Lung microvascular endothelial cell (primary cell): ENCODE measurements at regions not wholly inside any gene's neighbourhood (a gene's known extent, or its start where the extent isn't known, plus 50 kb on each side); places are given as distances from the start of the nearest gene placed in this dataset.
"Not testable (repeated sequence)": the region's sequence is repeated elsewhere in the genome, so short reads cannot be mapped to it uniquely, and the experiment has no call there.

Experiments
- DNase-seq, 2 donors: peaks; one replicate each; pipeline versions ENCODE4 v3.0.0 to v3.0.0-alpha.2; 2010; ENCODE audit warnings: low read depth in 2 of 2

GRCh38 chr14:34065690-34066391 lies 115.0 kb upstream of the EGLN3 start:
- DNase-seq: no peak

DNA sequence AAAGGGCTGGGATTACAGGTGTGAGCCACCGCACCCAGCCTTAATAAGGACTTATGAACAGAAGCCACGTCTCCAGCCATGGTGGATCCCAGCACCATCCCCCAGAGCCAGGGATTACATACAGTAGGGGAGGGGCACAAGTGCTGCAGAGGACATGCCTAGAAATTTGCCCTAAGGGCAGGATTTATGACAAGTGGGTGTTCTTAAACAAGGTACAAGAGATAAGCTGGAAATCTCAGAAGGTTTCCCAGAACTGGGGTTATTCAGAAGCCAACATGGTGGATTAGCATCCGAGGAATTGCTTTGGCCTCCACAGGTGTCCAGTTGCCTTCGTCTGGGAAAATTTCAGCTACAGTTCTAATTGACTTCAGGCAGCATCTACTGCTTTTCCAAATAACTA lies 114.4 kb upstream of the EGLN3 start:
- DNase-seq: no peak

DNA sequence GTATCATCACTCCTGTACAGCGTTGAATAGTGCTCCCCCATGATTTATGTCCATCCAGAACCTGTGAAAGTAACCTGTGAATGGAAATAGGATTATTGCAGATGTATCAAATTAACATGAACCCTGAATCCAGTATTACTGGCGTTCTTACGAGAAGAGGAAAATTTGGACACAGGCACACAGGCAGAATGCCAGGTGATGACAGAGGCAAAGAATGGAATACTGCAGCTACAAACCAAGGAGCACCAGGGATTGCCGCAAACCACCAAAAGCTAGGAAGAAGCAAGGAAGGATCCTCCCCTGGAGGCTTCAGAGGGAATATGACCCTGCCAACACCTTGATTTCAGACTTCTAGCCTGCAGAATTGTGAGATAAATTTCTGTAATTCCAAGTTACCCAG lies 113.5 kb upstream of the EGLN3 start:
- no peak for DNase-seq

- no peak for DNase-seq
These were observed 112.7 kb upstream of the EGLN3 start for GRCh38 chr14:34063470-34064164.

- DNase-seq: no peak
These were observed 112.2 kb upstream of the EGLN3 start for GRCh38 chr14:34063042-34063441.

DNA sequence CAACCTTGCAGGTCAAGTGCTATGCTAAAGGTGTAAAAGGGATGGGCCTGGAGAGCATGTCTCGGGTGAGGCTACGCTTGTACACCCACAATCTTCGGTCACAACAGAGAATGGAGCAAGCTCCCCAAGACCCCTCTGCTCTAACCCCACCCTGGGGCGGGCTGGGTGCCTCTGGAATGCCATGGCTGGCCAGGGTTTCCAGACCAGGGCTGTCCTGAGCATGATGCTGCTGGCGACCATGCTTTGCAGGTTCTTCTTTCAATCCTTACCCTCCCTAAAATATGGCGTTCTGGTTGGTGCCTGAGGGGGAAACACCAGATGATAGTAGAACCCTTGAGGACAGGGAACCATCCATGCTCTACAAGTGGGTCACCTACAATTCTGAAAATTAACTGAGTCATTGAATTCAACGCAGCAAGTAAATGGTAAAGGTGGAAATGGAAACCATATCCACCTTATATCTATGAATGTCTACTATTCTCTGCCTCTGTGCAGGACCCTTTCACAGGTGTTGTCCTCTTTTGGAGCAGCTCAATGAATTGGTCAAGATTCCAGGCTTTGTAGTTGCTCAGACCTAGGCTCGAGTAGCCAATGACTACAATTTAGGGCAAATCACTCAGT lies 111.6 kb upstream of the EGLN3 start:
- no peak for DNase-seq

DNA sequence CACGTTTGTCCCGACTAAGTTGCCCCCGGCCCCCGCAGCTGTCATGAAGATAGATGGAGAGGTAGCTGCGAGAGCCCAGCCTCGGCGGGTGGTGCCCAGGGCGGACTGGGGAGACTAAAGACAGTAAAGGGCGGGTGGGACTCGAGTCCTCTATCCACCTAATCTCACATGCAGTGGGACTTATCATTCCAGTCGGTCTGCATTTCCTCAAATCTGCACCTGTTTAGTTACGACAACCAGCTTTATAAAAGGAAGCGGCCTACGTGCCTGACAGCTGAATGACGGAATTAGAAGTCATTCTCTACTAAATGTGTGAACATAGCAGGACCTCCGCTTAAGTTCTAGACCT lies 109.8 kb upstream of the EGLN3 start:
- no peak for DNase-seq

- peak; percentile 70 to 82 for DNase-seq
These were observed 109.2 kb upstream of the EGLN3 start for GRCh38 chr14:34059925-34060650.

DNA sequence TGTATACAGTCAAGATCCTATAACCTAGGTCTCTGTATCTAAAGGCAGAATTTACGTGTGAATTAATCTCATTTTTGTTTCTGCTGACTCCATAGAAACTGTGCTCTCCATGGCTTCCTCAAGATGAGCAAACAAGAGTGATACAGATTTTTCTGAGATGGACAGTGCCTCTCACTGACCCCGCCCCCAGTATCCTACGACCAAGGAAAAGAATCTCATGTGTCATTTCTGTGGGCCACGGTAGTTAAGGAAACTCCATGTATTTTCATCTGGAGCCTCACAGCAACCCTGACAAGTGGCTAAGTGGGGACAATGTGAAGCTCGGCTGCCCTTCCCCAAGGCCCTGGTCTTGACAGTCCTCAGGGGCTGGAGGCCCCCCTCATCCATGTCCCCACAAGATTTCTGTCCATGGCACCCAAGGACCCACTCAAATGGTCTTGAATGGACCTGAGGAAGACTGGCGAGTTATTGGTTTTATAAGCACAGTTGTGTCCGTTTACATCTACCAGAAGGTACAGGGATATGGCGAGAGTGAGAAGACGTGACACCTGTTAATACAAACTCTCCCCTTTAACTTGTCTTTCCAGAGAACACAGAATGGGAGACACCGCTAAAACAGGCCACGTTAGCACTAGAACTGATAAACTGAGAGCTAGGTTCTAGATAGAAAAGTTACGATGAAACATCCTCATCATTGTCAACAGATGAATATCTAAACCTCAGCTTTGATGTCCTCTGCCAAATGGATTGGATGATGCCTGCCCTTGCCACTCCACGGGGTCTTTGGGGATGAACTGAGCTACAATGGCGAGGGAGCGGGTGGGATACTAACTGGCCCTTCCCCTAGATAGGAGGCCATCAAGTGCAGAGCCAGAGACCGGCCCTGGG lies 108.4 kb upstream of the EGLN3 start:
- DNase-seq: no peak

GRCh38 chr14:34058510-34058909 lies 107.6 kb upstream of the EGLN3 start:
- no peak for DNase-seq

GRCh38 chr14:34056046-34056445 lies 105.2 kb upstream of the EGLN3 start:
- no peak for DNase-seq

DNA sequence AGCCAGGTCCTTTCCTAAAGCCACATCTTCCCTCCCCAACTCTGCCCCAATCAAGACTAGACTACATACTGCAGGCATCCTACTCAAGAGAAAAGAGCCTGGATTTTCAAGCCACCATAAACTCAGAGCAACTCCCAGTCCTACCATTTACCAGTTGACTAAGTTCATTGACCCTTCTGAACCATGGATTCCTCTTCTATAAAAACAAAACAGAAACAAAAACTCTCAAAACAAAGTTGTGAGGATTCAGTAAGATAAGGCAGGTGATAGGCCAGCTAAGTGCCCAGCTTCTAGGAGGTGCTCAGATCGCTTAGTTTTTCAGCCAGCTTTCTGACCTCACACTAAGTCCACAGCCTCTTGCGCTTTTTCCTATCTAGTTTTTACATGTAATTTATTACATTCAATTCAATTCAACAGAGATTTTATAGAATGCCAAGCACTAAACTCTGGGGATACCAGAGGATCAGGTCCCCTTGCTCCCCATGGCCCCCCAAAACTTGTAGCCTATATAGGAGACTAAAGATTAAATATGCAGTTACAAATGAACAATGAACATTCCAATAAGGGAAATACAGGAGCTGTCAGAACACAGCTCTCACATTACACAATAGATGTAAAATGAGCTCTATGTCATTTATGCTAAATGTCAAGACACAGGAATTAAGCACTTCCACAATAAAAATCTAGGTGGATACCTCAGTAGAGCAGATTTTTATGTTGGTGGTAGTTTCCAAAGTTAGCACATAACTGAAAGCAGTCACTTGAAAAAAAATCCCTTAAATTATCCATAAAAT lies 104.5 kb upstream of the EGLN3 start:
- DNase-seq: peak in 1 of 2 donors; percentile 36

DNA sequence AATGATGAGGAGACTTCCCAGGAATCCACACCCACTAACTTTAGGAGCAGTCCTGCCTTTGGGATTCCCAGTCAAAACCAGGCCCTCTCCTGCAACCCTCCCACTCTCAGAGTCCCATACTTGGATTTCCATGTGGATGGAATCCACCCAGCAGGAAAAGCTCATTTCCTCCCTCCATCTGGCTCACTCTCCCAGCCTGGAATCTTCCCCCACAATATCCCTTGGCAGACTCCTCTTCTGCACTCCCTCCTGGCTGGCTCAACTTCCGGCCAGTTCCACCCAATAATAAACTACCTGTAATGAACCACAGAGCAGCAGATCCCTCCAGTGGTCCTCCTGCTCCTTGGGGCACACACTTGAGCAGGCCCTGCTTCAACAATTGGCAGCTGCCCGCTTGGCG lies 102.8 kb upstream of the EGLN3 start:
- DNase-seq: peak; percentile 71 to 80

GRCh38 chr14:34052658-34053014 lies 101.8 kb upstream of the EGLN3 start:
- peak; percentile 26 to 60 for DNase-seq

DNA sequence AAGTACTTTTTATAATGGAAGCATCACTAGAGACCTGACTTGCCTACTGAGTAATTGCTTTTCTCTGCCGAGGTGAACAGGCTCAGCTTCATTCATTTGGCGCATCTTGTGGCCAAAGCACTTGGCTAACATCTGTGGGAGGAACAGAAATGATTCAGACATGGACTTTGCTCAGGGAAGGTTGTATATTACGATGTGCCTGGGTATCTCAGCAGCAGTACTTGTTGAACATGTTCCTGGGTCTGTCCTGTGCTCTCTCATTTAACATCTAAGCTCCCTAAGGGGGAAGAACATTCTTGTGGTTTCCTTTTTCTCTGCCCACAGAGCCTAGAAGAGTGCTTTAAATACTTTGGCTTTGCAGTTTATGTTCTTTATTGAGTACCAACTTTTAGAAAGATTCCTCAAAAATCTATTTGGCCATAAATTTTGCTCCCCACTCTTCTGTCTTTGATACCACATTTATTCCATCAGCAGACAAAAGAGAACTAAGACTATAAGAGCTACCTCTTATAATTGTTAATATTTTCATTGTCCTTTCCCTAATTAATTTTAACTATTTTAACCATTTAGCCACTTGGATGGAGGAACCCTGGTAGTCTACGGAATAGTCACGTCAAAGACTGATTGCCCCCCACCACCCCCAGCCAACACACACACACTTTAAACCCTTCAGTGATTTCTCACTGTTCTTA lies 101.2 kb upstream of the EGLN3 start:
- no peak for DNase-seq

- DNase-seq: no peak
These were observed 99.7 kb upstream of the EGLN3 start for GRCh38 chr14:34050606-34051005.

GRCh38 chr14:34049790-34050189 lies 98.9 kb upstream of the EGLN3 start:
- DNase-seq: peak in 1 of 2 donors; percentile 65

DNA sequence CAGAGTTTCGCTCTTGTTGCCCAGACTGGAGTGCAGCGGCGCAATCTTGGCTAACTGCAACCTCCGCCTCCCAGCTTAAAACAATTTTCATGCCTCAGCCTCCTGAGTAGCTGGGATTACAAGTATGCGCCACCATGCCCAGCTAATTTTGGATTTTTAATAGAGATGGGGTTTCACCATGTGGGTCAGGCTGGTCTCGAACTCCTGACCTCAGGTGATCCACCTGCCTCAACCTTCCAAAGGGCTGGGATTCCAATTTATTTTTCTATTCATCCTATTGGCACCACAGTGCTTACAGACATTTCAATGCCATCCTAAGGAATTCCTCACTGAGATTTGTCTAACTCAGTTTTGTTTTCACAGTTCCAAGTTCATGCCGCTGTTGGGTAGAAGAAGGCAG lies 98.3 kb upstream of the EGLN3 start:
- not testable (repeated sequence) for DNase-seq

GRCh38 chr14:34046799-34047520 lies 96.1 kb upstream of the EGLN3 start:
- no peak for DNase-seq
